Large intestine (tissue), 3 donors: ENCODE measurements at regions not wholly inside any gene's neighbourhood (a gene's known extent, or its start where the extent isn't known, plus 50 kb on each side); places are given as distances from the start of the nearest gene placed in this dataset.

Experiments
- DNase-seq, 2 donors: peaks; one replicate each; pipeline versions ENCODE4 v3.0.0 to v3.0.0-alpha.2; 2013
- H3K27ac ChIP-seq: one replicate; pipeline ENCODE4 v1.5.1; 2013; ENCODE audit warnings: low read length
- H3K27me3 ChIP-seq: 2 replicates; pipeline ENCODE4 v1.6.1; 2013; ENCODE audit warnings: low read length; ENCODE audit not compliant: control insufficient read depth, insufficient read depth
- H3K36me3 ChIP-seq: 2 replicates; pipeline ENCODE4 v1.6.1; 2013; ENCODE audit warnings: low read length; ENCODE audit not compliant: control insufficient read depth, insufficient read depth
- H3K4me1 ChIP-seq: one replicate; pipeline ENCODE4 v1.6.1; 2013; ENCODE audit warnings: low read length; ENCODE audit not compliant: control insufficient read depth, insufficient read depth
- H3K4me3 ChIP-seq: one replicate; pipeline ENCODE4 v1.5.1; 2013; ENCODE audit warnings: low read length
- H3K9me3 ChIP-seq: one replicate; pipeline ENCODE4 v1.6.1; 2013; ENCODE audit warnings: mild to moderate bottlenecking, low read depth, low read length, moderate library complexity; ENCODE audit not compliant: control insufficient read depth
- WGBS: methylation state at CpG from one replicate; pipeline ENCODE4 v1.1.5; 2013; ENCODE audit warnings: low lambda C conversion rate; ENCODE audit not compliant: insufficient coverage; 5-methylcytosine and 5-hydroxymethylcytosine counted together

DNA sequence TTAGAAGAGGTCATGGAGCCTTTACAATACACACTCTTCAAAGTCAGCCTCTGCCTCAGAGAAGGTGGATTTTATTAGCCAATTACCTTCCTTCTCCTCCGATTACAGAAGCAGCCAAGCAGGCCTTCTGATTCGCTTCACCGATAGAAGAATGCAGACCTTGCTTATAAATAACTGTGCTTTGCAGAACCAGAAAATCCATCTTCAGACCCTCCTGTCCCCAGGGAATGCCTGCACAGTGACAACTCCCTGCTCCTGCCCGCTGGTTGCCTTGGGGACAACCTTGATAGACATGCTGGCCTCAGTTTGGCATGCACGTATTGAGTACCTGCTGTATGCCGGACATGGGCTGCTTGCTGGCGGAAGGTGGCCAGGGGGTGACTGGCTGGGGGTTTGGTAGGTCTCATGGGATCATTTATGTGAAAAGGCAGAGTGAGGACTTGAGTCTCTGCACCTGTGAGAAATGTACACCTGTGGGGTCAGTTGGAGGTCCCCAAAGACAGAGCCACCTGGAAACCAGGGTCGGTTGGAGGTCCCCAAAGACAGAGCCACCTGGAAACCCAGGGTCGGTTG lies 1238.7 kb downstream of the BRD1 start:
- Histone ChIP-seq H3K36me3 (no peaks in the 10 kb centered on the region), H3K4me1 (no peaks in the 10 kb centered on the region), H3K27me3 (no peaks in the 10 kb centered on the region), H3K4me3 (no peak overlapping the region), H3K9me3 (peaks cover 6% of the 10 kb centered on the region), H3K27ac (no peak overlapping the region)
- no CpG with 5 or more reads among the region's 9 CpGs for WGBS
- DNase-seq, result no peak

DNA sequence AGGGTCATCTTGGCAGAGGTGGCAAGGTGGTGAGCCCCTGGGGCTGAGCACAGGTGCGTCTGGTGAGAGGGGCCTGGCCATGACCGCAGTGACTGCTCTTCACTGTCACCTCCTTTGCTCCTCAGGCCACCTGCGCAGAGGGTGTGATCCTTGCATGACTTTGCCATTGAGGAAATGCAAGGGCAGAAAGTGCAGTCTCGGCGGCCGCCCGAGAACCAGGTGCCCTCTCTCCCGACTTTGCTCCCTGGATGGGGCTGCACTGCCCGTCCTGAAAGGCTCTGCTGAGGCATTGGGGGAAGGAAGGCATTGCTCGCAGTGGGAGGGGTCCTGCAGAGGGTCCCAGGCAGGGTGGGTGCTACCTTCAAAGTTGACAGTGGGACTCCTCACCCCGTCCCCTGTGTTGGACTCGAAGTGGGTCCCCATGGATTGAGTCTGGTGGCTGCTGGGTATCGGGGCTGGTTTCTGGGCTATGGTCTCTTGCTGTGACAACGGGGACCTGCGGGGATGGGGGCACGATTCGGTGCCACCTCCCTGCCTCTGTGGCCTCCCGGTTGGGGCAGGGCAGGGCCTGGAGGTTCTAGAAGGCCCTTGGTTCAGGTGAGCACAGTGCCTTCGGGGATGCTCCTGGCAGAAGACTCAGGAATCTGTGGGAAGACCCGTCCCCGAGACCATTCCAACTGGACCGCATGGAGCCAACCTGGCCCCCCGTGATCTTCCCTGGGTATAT lies 1239.4 kb downstream of the BRD1 start:
- H3K27ac ChIP-seq, result no peak overlapping the region
- WGBS, result 100% methylated on average over 1 of the region's 23 CpGs
- H3K9me3 ChIP-seq, result peaks cover 12% of the 10 kb centered on the region
- no peak for DNase-seq
- no peaks in the 10 kb centered on the region for H3K36me3 ChIP-seq
- no peak overlapping the region for H3K4me3 ChIP-seq
- no peaks in the 10 kb centered on the region for H3K27me3 ChIP-seq
- H3K4me1 ChIP-seq, result no peaks in the 10 kb centered on the region

DNA sequence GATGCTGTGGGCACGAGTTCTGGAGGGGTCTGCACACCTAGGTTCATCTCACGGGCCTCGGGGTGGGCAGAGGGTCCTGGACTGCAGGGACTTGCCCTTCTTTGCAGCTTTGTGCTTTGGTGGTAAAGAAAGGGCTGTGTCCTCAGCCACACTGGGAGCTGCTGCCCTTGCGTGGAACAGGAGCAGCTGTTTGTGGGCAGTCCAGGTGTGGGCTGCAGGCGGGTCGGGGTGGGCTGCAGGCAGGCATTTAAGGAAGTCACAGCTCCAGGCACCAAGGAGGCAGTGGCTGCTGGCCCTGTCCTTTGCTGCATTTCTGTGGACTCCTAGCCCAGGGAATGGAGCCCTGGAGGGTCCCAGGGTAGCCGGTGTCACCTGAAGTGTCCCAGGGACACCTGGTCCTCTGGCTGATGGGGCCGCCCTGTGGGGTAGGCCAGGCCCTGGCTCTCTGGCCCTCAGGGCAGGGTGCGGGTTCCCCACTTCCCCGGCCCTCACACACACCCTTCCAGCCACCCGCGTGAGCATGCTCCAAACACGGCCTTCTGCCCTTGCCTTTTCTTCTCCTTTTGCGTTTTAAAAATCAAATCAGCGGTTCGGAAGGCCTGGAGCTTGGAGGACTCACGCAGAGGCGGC lies 1240.3 kb downstream of the BRD1 start:
- H3K4me3 ChIP-seq, result no peak overlapping the region
- H3K4me1 ChIP-seq, result no peaks in the 10 kb centered on the region
- no peaks in the 10 kb centered on the region for H3K27me3 ChIP-seq
- H3K36me3 ChIP-seq, result no peaks in the 10 kb centered on the region
- no peak overlapping the region for H3K27ac ChIP-seq
- H3K9me3 ChIP-seq, result peaks cover 15% of the 10 kb centered on the region
- no peak for DNase-seq
- WGBS, result no CpG with 5 or more reads among the region's 18 CpGs

DNA sequence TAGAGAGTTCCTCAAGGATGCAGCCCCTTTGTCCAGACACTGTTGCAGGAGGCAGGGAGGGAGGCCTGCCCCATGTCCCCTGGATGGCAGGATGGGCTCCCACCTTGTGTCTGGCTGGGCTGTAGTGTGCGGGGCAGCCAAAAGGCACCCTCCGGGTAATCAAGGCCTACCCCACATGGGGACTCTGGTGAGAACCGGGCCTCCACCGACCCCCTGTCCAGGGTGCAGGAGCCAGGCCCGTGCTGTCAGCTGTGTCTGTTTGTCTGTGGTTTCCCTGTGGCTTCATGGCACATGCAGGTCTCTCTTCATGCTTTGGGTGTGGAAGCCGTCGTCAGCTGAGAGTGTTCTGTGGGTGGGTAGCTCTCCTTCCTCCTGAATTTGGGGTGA lies 1240.9 kb downstream of the BRD1 start:
- WGBS, result no CpG with 5 or more reads among the region's 7 CpGs
- Histone ChIP-seq H3K9me3 (peaks cover 15% of the 10 kb centered on the region), H3K36me3 (no peaks in the 10 kb centered on the region), H3K27me3 (no peaks in the 10 kb centered on the region), H3K27ac (no peak overlapping the region), H3K4me3 (no peak overlapping the region), H3K4me1 (no peaks in the 10 kb centered on the region)
- DNase-seq, result no peak

DNA sequence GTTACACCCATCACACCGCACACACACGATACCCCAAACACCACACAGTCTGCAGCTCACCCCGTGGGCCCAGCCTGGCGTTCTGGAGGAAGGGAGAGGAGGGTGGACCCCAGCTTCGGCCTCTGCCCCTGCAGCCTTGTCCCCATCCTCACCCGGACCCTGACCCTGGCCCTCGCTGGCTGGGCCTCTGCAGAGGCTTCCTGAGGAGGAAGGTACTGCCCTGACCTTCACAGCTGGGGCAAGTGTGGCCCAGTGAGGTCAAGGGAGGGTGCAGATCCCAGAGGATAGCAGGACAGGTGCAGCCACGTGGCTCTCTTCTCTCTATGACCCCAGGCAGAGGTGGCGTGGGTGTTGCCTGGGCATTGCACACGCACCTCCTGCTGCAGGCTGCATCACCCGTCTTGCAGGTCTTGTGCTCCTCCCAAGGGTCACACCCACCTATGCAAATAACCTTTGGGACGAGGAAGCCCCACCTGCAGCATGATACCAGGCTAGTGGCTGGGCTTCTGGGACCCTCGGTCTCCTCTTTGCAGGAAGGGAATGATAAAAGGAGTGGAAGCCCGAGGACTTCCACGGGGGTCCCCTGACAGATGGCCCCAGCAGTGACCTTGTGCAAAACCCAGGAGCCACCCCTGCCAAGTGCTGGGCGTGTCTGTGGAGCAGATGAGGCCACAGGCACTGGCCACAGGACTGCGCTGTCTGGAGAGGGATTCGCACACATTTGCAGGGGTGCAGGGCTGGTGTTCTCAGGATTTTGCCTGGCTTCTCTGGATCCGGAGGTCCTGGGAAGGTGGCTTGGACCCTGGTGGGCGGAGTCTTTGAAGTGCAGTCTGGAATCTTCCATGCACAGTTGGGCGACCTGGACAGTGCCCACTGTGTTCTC lies 1241.5 kb downstream of the BRD1 start:
- no peaks in the 10 kb centered on the region for H3K27me3 ChIP-seq
- H3K9me3 ChIP-seq, result peaks cover 15% of the 10 kb centered on the region
- no peak for DNase-seq
- H3K4me1 ChIP-seq, result no peaks in the 10 kb centered on the region
- WGBS, result no CpG with 5 or more reads among the region's 21 CpGs
- no peak overlapping the region for H3K4me3 ChIP-seq
- H3K36me3 ChIP-seq, result no peaks in the 10 kb centered on the region
- no peak overlapping the region for H3K27ac ChIP-seq

DNA sequence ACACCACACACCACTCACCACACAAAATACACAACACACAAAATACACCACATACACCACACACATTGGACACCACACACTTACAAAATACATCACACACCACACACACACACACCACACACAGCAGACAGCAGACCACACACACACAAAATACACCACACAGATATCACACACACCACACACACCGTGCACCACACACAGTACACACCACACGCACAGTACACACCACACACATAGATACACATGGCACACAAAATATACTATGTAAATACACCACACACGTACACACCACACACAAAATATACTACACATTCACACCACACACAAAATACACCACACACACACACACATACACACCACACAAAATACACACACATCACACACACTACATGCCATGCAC lies 1243.5 kb downstream of the BRD1 start:
- H3K27ac ChIP-seq, result no peak overlapping the region
- WGBS, result no CpG with 5 or more reads among the region's 3 CpGs
- no peak for DNase-seq
- peaks cover 3% of the 10 kb centered on the region for H3K27me3 ChIP-seq
- no peaks in the 10 kb centered on the region for H3K36me3 ChIP-seq
- H3K9me3 ChIP-seq, result peaks cover 15% of the 10 kb centered on the region
- no peak overlapping the region for H3K4me3 ChIP-seq
- H3K4me1 ChIP-seq, result no peaks in the 10 kb centered on the region

DNA sequence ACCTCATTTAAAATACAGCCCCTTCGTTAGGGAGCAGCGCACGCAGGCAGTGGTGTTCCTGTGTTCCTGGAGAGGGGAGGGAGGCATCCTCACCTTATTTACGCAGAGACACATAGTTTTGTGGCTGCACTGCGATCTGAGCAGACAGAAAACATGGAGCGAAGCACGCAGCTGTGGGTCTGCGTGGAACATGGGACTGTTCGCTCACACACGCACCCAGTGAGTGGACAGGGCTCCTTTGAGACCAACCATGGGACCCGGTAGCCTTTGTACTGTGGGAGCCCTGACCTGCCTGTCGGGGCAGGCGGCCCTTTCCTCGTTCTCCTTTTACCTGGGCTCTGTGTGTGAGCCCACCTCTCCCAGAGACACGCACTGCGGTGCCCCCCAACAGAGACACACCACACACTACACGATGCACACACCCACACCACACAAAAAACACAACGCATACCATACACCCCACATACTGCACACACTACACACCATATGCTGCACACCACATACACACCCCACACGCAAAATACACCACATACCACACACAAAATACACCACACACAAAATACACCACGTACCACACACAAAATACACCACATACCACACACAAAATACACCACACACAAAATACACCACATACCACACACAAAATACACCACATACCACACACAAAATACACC lies 1245.7 kb downstream of the BRD1 start:
- Histone ChIP-seq H3K27ac (no peak overlapping the region), H3K4me1 (no peaks in the 10 kb centered on the region), H3K9me3 (peaks cover 15% of the 10 kb centered on the region), H3K27me3 (peaks cover 15% of the 10 kb centered on the region), H3K36me3 (no peaks in the 10 kb centered on the region), H3K4me3 (no peak overlapping the region)
- WGBS, result 100% methylated on average over 1 of the region's 20 CpGs
- DNase-seq, result no peak

DNA sequence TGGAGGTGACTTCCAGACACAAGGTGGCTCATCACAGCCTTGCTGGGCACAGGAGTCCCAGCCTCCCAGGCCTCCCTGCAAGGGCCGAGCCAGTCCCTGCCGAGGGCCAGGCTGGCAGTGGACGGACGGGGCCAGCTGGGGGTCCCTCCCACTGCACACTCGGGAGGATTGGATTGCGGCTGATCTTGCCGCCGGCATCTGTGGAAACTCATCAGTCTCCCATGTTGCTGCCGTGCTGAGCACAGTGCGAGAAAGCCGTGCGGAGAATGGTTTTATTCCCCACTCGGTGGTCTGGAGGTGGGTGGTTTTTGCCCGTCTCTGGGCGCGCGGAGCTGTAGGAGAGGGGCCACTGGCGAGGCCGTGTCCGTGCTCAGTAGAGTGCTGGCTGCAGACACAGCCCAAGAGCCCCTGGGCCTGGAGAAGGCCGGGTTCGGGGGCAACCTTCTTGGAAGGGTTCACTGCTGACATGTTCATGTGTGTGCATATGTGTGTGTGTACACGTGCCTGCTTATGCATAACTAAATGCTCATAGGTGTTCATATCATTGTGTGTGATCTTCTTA lies 1246.4 kb downstream of the BRD1 start:
- Histone ChIP-seq H3K27ac (no peak overlapping the region), H3K4me3 (no peak overlapping the region), H3K9me3 (peaks cover 15% of the 10 kb centered on the region), H3K36me3 (no peaks in the 10 kb centered on the region), H3K27me3 (peaks cover 16% of the 10 kb centered on the region), H3K4me1 (no peaks in the 10 kb centered on the region)
- no peak for DNase-seq
- no CpG with 5 or more reads among the region's 23 CpGs for WGBS

DNA sequence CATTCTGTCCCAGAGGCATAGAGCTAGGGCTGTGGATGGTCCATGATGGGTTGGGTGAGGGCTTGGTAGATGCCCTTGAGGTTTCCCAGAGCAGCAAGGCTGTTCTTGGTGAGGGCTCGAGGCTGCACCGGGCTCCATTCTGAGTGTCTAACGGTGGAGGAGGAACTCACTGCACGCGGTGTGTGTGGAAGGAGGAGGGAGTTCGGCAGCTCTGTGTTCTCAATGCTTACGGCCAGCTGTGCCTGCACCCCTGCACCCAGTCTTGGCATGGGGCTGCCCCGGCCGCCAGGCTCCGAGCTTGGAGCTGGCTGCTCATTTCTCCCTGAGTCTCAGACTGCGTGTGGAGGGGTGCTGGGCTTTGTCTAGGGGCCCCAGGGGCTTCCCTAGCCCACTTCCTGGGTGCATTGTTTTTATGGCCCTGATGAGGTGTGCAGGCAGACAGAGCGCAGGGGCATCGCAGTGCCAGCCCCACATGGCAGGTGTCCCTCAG lies 1247.1 kb downstream of the BRD1 start:
- no peak for DNase-seq
- no peak overlapping the region for H3K4me3 ChIP-seq
- no peaks in the 10 kb centered on the region for H3K4me1 ChIP-seq
- H3K9me3 ChIP-seq, result peaks cover 15% of the 10 kb centered on the region
- H3K27me3 ChIP-seq, result peaks cover 16% of the 10 kb centered on the region
- H3K27ac ChIP-seq, result no peak overlapping the region
- no peaks in the 10 kb centered on the region for H3K36me3 ChIP-seq
- no CpG with 5 or more reads among the region's 13 CpGs for WGBS
